GM23248 (cell line): ENCODE measurements at regions not wholly inside any gene's neighbourhood (a gene's known extent, or its start where the extent isn't known, plus 50 kb on each side); places are given as distances from the start of the nearest gene placed in this dataset.

ENCODE experiments used
- EZH2 ChIP-seq: fragments of 200-600 bp; sonication (generic); IDR thresholded peaks from 2 replicates; pipeline ENCODE4 v1.6.1; 2018; ENCODE audit warnings: antibody characterized with exemption, mild to moderate bottlenecking; ENCODE audit not compliant: insufficient read depth, poor library complexity, severe bottlenecking
- EZH2phosphoT487 ChIP-seq: fragments of 200-600 bp; sonication (generic); IDR thresholded peaks from 2 replicates; pipeline ENCODE4 v1.6.1; 2018; ENCODE audit warnings: antibody characterized with exemption, moderate library complexity, mild to moderate bottlenecking, low read depth; ENCODE audit not compliant: insufficient read depth

GRCh38 chrY:21039811-21040210, 283.9 kb downstream of the RPS4Y2 start:
- TF ChIP-seq EZH2 (no peak), EZH2phosphoT487 (no peak)
